SH-SY5Y (cell line): ENCODE measurements at regions not wholly inside any gene's neighbourhood (a gene's known extent, or its start where the extent isn't known, plus 50 kb on each side); places are given as distances from the start of the nearest gene placed in this dataset.

ENCODE experiments used
- GATA2 ChIP-seq: IDR thresholded peaks from 2 replicates; pipeline ENCODE4 v1.6.1; 2011; ENCODE audit warnings: mild to moderate bottlenecking, low read depth, low read length
- GATA3 ChIP-seq: IDR thresholded peaks from 2 replicates; pipeline ENCODE4 v1.6.1; 2011; ENCODE audit warnings: low read depth, mild to moderate bottlenecking, low read length, moderate library complexity

DNA sequence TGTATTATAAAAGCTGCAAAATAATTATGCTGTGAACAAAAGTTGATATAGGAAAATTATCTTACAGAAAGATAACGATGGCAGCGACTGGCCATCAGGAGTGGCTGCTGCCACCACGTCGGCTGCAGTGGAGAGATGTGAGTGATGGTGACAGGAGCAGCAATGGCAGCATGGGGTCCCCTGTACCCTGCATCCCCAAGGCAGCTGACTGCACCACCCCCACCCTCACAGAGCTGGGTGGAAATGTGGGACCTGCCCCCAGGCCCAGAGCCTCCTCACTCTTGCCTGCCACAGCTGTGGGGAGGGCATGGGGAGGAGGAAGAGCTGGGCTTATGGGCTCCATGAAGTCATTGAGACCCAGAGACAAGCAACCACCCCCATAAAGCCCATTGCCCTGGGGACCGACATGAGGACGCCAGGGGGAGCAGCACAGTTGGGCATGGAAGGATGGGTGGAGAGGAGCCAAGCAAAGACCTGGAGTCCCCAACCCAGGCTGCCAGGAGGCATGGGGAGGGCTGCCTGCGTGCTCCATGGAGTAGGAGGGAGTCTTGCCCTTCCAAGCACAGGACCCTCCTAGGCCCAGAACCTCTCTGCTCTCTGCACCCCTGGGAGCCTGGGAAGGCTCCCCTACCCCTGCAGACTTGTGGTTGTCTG lies 1090.5 kb downstream of the PCDH18 start:
- TF ChIP-seq GATA2 (no peak), GATA3 (no peak)
